ENCODE measurements at regions not wholly inside any gene's neighbourhood (a gene's known extent, or its start where the extent isn't known, plus 50 kb on each side); places are given as distances from the start of the nearest gene placed in this dataset.

- DNase-seq (ENCODE audit: low read depth, low spot score) (no peak), ATAC-seq (no peak)
- POLR2A ChIA-PET = no interaction called here
- intact Hi-C loops (cut with micrococcal nuclease; ENCODE audit: unreplicated experiment) (no loop called here), in situ Hi-C loops (cut with HindIII; ENCODE audit: low pct_unique_long_range_greater_than_20kb, low sequenced_read_pairs) (no loop called here)
- Histone ChIP-seq H3K27ac (ENCODE audit: low read length) (no peak overlapping the region), H3K36me3 (ENCODE audit: control insufficient read depth, insufficient read depth, low read length) (no peaks in the 10 kb centered on the region), H3K9me3 (ENCODE audit: control insufficient read depth, insufficient read depth, low read depth, low read length) (no peaks in the 10 kb centered on the region), H3K4me1 (ENCODE audit: control insufficient read depth, insufficient read depth, low read length) (no peaks in the 10 kb centered on the region), H3K4me3 (ENCODE audit: low read depth in 2 of 2, low read length in 2 of 2) (no peak overlapping the region), H3K27me3 (ENCODE audit: control insufficient read depth, insufficient read depth, low read length) (no peaks in the 10 kb centered on the region)
- no TSS peak for BruUV-seq (replicated peaks)
- CTCF ChIA-PET = no interaction called here
- TF ChIP-seq TCF7L2 (IDR thresholded peaks at IDR 0.05; ENCODE audit: low read depth, low read length) (no peak), SIN3A (IDR thresholded peaks at IDR 0.05; ENCODE audit: borderline replicate concordance, insufficient read depth, low read depth, low read length) (no peak), REST (IDR thresholded peaks at IDR 0.05; ENCODE audit: insufficient read depth in 1 of 2, low read depth in 2 of 2, low read length in 1 of 2) (no peak), POLR2AphosphoS5 (IDR thresholded peaks at IDR 0.05; ENCODE audit: low read depth, low read length) (no peak), CTCF (IDR thresholded peaks at IDR 0.05) (no peak)
These were observed 169.0 kb upstream of the HS3ST3A1 start for GRCh38 chr17:13770702-13771101.

- in situ Hi-C loops (cut with HindIII; ENCODE audit: low pct_unique_long_range_greater_than_20kb, low sequenced_read_pairs) (no loop called here), intact Hi-C loops (cut with micrococcal nuclease; ENCODE audit: unreplicated experiment) (no loop called here)
- no peaks in the 10 kb centered on the region for H3K36me3 ChIP-seq (ENCODE audit: control insufficient read depth, insufficient read depth, low read length)
- ChIA-PET POLR2A (no interaction called here), CTCF (no interaction called here)
- no TSS peak for BruUV-seq (replicated peaks)
- no peaks in the 10 kb centered on the region for H3K4me1 ChIP-seq (ENCODE audit: control insufficient read depth, insufficient read depth, low read length)
- H3K4me3 ChIP-seq (ENCODE audit: low read depth in 2 of 2, low read length in 2 of 2) = no peak overlapping the region
- no peaks in the 10 kb centered on the region for H3K9me3 ChIP-seq (ENCODE audit: control insufficient read depth, insufficient read depth, low read depth, low read length)
- no peaks in the 10 kb centered on the region for H3K27me3 ChIP-seq (ENCODE audit: control insufficient read depth, insufficient read depth, low read length)
- DNase-seq (ENCODE audit: low read depth, low spot score) = no peak
- ATAC-seq = no peak
- TF ChIP-seq SIN3A (IDR thresholded peaks at IDR 0.05; ENCODE audit: borderline replicate concordance, insufficient read depth, low read depth, low read length) (no peak), TCF7L2 (IDR thresholded peaks at IDR 0.05; ENCODE audit: low read depth, low read length) (no peak), REST (IDR thresholded peaks at IDR 0.05; ENCODE audit: insufficient read depth in 1 of 2, low read depth in 2 of 2, low read length in 1 of 2) (no peak), CTCF (IDR thresholded peaks at IDR 0.05) (no peak), POLR2AphosphoS5 (IDR thresholded peaks at IDR 0.05; ENCODE audit: low read depth, low read length) (no peak)
- no peak overlapping the region for H3K27ac ChIP-seq (ENCODE audit: low read length)
These were observed 173.7 kb upstream of the HS3ST3A1 start for GRCh38 chr17:13775450-13775849.
